ENCODE measurements at regions not wholly inside any gene's neighbourhood (a gene's known extent, or its start where the extent isn't known, plus 50 kb on each side); places are given as distances from the start of the nearest gene placed in this dataset.
"Not testable (repeated sequence)": the region's sequence is repeated elsewhere in the genome, so short reads cannot be mapped to it uniquely, and the experiment has no call there.

DNA sequence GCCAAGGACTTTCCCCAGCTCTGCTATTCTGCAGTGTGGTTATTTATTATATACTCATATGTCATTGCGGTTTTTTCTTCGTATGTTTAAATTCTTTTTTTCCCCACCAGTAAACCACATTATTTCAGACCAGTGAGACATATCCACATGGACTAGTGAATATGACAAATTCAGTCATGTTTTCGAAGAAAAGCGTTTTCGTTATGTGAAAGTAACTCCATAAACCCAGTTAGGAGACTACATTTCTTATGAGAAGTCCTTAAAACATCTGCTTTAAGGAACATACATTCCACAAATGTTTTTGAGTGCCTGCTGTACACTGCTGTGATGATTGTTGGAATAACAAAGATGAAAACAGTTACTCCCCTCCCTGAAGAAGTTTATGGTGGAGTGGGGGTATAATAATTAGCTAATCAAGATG, 591.8 kb upstream of the CLINT1 start:
- Mint-ChIP-seq H3K27me3 (no peaks in the 10 kb centered on the region), H3K4me1 (no peaks in the 10 kb centered on the region), H3K4me3 (no peak overlapping the region), H3K36me3 (peaks cover 3% of the 10 kb centered on the region), H3K27ac (no peak overlapping the region), H3K9me3 (peaks cover 2% of the 10 kb centered on the region)
- ATAC-seq, result no peak

DNA sequence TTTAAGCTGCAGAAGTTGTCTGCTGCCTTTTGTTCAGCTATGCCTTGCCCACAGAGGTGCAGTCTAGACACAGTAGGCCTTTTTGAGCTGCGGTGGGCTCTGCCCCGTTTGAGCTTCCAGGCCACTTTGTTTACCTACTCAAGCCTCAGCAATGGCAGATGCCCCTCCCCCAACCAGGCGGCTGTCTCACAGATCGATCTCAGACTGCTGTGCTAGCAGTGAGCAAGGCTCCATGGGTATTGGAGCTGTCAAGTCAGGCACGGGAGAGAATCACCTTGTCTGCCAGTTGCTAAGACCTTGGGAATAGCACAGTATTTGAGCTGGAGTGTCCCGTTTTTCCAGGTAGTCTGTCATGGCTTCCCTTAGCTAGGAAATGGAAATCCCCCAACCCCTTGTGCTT, 587.8 kb upstream of the CLINT1 start:
- not testable (repeated sequence) for H3K4me3 Mint-ChIP-seq, H3K27me3 Mint-ChIP-seq, H3K27ac Mint-ChIP-seq, ATAC-seq, H3K4me1 Mint-ChIP-seq
- Mint-ChIP-seq H3K36me3 (peaks cover 15% of the 10 kb centered on the region), H3K9me3 (peaks cover 16% of the 10 kb centered on the region)

GRCh38 chr5:158439204-158439603, 580.3 kb upstream of the CLINT1 start:
- H3K27me3 Mint-ChIP-seq, result not testable (repeated sequence)

DNA sequence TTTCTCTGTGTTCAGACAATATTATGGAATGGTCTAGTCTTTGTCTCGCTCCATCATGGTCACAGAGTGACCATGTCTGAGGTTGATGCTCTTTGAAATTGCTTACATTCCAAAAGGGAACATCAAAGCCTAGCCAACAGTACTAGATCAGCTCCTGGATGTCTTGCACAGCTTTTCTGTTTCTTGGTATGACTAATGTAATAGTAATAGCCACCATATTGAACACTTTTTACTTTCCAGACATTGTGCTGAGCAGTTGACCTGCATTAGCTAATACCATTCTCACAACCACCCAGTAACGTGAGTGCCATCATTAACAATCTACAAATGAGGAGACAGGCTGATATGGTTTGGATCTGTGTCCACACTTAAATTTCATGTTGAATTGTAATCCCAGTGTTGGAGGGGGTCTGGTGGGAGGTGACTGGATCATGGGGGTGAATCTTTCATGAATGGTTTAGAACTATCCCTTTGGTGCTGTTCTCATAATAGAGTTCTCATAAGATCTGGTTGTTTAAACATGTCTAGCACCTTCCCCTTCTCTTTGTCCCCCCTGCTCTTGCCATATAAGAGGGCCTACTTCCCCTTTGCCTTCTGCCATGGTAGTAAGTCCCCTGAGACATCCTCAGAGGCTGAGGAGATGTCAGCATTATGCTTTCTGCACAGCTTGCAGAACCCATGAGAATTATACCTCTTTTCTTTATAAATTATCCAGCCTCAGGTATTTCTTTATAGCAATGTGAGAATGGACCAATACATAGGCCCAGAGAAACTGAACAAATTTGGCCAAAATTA, 577.5 kb upstream of the CLINT1 start:
- H3K9me3 Mint-ChIP-seq, result no peaks in the 10 kb centered on the region
- H3K36me3 Mint-ChIP-seq, result no peaks in the 10 kb centered on the region
- H3K27me3 Mint-ChIP-seq, result no peaks in the 10 kb centered on the region
- peaks cover 64% of the 10 kb centered on the region for H3K4me1 Mint-ChIP-seq
- peak overlapping the region; percentile 28 for H3K27ac Mint-ChIP-seq
- H3K4me3 Mint-ChIP-seq, result no peak overlapping the region
- peak; percentile 94 for ATAC-seq

More at GRCh38 chr5:158439204-158439603, 580.3 kb upstream of the CLINT1 start:
- not testable (repeated sequence) for H3K9me3 Mint-ChIP-seq, H3K27ac Mint-ChIP-seq, H3K36me3 Mint-ChIP-seq, H3K4me3 Mint-ChIP-seq, ATAC-seq
- H3K4me1 Mint-ChIP-seq, result peaks cover 44% of the 10 kb centered on the region

DNA sequence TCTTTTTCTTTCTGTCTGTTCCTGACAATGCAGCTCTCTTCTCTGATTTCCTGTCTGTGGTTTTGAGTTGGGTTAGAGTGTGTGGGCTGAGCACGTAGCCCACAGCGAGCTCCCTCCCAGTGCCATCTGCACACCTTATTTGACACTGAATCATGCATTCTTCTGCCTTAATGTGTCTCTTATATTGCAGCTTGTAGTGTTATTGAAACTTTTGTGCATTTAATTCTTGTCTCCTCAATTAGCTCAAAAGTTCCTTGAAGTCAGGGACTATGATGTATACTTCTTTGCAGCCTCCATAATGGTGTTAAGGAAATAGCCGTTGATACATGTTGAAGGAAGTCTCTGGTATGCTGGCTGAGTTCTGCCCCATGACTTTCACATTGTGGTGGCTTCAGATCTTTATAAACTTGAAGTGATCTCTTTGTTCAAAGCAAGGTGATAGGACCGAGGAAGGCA, 576.2 kb upstream of the CLINT1 start:
- peak overlapping the region; percentile 42 for H3K4me3 Mint-ChIP-seq
- peak overlapping the region; percentile 28 for H3K27ac Mint-ChIP-seq
- peaks cover 58% of the 10 kb centered on the region for H3K4me1 Mint-ChIP-seq
- ATAC-seq, result peak; percentile 80
- no peaks in the 10 kb centered on the region for H3K9me3 Mint-ChIP-seq
- no peaks in the 10 kb centered on the region for H3K27me3 Mint-ChIP-seq
- H3K36me3 Mint-ChIP-seq, result no peaks in the 10 kb centered on the region

DNA sequence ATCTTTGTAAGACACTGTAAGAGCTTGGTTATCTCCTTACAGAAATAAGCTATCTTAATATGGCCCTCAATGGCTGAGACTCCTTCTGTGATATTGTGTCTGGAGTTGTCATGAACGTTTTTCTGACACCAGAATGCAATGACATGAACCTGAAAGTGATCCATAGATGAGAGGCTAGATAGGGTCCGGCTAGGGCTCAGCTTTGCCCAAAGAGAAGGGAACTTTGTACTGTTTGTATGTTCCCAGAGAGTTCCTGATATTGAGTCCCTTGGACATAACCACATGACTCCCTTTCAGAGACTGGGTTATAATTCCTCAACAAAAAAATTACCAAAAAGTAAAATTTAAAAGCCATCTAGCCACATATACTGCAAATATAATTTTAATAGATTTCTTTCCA, 575.8 kb upstream of the CLINT1 start:
- Mint-ChIP-seq H3K4me3 (no peak overlapping the region), H3K36me3 (no peaks in the 10 kb centered on the region), H3K27me3 (no peaks in the 10 kb centered on the region), H3K4me1 (peaks cover 57% of the 10 kb centered on the region), H3K9me3 (peaks cover 3% of the 10 kb centered on the region), H3K27ac (peak overlapping the region; percentile 28)
- peak; percentile 16 for ATAC-seq

- H3K4me3 Mint-ChIP-seq, result no peak overlapping the region
- peak overlapping the region; percentile 23 for H3K27ac Mint-ChIP-seq
- no peaks in the 10 kb centered on the region for H3K36me3 Mint-ChIP-seq
- H3K9me3 Mint-ChIP-seq, result peaks cover 5% of the 10 kb centered on the region
- H3K4me1 Mint-ChIP-seq, result peaks cover 57% of the 10 kb centered on the region
- ATAC-seq, result no peak
- H3K27me3 Mint-ChIP-seq, result no peaks in the 10 kb centered on the region
Measured at GRCh38 chr5:158433634-158434033, 574.7 kb upstream of the CLINT1 start.

DNA sequence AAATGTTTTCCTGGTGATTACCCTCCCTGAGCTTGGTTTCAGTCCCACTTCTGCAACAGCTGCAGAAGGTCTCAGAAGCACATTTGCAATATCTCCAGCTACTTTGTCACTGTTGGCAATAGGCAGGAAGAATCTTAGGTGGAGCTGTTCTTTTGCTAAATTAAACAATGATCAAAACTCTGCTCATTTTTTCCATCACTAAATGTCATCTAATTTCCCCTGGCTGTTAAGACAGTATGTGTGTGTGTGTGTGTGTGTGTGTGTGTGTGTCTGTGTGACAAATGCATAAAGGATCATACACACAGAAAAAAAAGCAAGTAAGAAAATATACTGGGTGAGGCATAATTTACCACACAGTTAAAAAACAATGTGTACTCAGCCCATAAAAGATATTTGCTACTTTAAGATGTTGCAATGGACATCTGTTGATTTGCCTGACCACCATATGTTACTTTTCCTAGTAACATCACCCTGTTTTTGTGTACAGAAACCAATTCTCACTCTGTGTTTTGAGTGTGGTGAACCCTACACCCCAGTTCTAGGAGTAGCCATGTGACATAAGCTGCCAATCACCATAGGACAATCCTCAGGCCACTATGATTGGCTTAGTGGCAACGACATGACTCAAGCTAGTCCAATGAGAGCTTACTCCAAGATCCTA, 572.6 kb upstream of the CLINT1 start:
- Mint-ChIP-seq H3K4me3 (no peak overlapping the region), H3K4me1 (peaks cover 44% of the 10 kb centered on the region), H3K9me3 (peaks cover 7% of the 10 kb centered on the region), H3K27me3 (no peaks in the 10 kb centered on the region), H3K36me3 (no peaks in the 10 kb centered on the region), H3K27ac (no peak overlapping the region)
- ATAC-seq, result no peak

DNA sequence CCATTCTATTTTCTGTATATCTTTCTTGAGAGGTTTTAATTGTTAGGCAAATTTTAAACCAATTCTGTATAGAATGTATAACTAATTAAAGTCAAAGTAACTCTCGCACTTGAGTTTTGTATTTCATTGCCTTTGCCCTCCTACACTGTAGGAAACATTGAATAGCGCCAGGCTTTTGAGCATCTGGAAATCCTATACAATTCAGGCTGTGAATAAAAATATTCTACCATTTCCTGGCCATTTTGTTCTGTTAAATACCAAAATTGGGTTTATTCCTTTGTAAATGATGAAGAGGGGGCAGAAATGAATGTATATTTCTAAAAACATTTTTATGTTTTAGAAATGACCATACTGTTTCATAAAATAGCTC, 571.8 kb upstream of the CLINT1 start:
- H3K27ac Mint-ChIP-seq, result no peak overlapping the region
- H3K27me3 Mint-ChIP-seq, result no peaks in the 10 kb centered on the region
- ATAC-seq, result no peak
- no peaks in the 10 kb centered on the region for H3K36me3 Mint-ChIP-seq
- peaks cover 37% of the 10 kb centered on the region for H3K4me1 Mint-ChIP-seq
- no peak overlapping the region for H3K4me3 Mint-ChIP-seq
- peaks cover 7% of the 10 kb centered on the region for H3K9me3 Mint-ChIP-seq

DNA sequence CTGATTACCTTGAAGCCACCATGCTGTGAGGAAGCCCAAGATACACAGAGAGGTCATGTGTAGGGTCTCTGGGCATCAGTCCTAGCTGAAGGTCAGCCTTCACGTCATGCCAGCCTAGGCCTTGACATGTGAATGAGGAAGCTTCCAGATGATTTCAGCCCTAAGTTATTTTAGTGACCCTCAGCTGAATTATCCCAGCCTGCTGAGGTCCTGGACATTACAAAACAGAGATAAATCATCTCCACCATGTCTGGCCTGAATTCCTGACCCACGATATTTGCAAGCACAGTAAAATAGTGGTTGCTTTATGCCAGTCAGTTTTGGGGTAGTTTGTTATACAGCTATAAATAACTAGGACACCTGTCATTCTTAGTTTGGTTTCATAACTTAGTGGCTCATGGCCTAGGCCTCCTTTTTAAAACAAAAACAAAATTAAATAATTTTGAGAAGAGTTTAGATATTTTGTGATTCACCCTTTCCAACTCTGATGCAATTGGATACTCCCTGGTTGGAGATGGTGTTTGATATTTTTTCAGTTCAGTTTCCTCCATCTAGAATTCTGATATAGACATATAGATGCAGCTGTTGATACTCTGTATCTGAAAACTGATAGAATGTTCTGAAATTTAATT, 571.3 kb upstream of the CLINT1 start:
- no peaks in the 10 kb centered on the region for H3K36me3 Mint-ChIP-seq
- no peak overlapping the region for H3K27ac Mint-ChIP-seq
- no peaks in the 10 kb centered on the region for H3K27me3 Mint-ChIP-seq
- H3K4me1 Mint-ChIP-seq, result peaks cover 32% of the 10 kb centered on the region
- no peak overlapping the region for H3K4me3 Mint-ChIP-seq
- ATAC-seq, result no peak
- peaks cover 7% of the 10 kb centered on the region for H3K9me3 Mint-ChIP-seq

DNA sequence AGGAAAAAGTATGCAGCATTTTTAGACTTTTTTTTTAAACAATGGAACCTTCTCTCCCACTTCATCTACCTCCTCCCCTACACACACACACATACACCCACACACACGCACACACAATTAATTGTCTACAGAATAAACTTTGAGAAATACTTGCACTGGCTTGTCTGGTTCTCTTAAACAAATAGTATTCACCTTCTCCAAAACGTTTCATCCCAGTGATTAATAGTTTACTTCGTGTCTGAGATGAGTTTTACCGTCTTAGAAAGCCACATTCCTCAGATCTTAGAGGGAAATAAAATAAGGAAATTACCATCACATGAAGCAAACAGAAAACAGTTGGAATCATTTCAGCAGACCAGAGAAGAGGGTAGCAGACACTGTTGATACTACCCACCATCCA, 570.6 kb upstream of the CLINT1 start:
- no peaks in the 10 kb centered on the region for H3K27me3 Mint-ChIP-seq
- H3K4me3 Mint-ChIP-seq, result no peak overlapping the region
- peaks cover 25% of the 10 kb centered on the region for H3K4me1 Mint-ChIP-seq
- H3K36me3 Mint-ChIP-seq, result no peaks in the 10 kb centered on the region
- ATAC-seq, result no peak
- H3K27ac Mint-ChIP-seq, result no peak overlapping the region
- H3K9me3 Mint-ChIP-seq, result peaks cover 7% of the 10 kb centered on the region

- Mint-ChIP-seq H3K4me1 (peaks cover 16% of the 10 kb centered on the region), H3K27ac (no peak overlapping the region), H3K36me3 (no peaks in the 10 kb centered on the region), H3K27me3 (no peaks in the 10 kb centered on the region), H3K9me3 (peaks cover 2% of the 10 kb centered on the region), H3K4me3 (no peak overlapping the region)
- ATAC-seq, result no peak
Measured at GRCh38 chr5:158423623-158424200, 564.8 kb upstream of the CLINT1 start.

DNA sequence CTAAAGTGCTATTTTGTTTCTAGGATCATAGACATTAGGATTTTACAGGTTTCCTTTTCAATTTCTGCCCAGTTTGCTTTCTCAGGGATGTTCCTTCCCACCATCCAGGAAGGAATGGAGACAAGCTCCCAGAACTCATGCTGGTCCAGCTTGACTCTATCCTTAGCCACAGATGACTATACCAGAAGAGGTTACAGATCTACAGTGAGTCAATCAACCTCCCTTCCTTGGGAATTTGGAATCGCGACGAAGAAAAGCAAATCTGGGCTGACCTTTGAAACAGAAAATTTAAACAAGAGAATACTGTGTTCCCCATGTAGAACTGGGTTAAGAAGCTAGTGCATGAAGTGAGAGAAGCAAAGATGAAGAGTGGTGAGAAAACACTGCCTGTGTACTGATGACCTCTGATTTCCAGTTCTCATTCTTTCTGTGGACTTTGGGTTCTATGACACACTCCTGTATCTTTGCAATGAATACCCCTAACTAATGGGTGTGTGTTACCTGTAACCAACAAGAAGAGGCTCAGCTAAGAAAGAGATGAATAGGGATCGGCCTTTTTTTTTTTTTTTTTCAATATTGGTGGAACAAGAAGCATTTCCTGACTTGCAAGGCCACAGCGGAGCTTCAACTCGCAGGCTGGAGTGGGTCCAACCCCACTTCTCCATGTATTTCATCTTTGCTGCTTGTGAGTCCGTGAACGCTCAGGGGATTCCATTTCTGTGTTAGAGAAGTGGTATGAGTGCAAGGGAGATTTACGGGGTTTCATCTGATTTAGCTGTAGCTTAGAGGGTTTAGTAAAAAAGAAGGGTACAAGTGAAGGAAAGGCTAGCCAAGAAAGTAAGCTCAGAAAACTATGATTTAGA, 563.9 kb upstream of the CLINT1 start:
- ATAC-seq, result no peak
- Mint-ChIP-seq H3K36me3 (no peaks in the 10 kb centered on the region), H3K4me3 (no peak overlapping the region), H3K4me1 (peaks cover 16% of the 10 kb centered on the region), H3K9me3 (no peaks in the 10 kb centered on the region), H3K27me3 (no peaks in the 10 kb centered on the region), H3K27ac (no peak overlapping the region)

DNA sequence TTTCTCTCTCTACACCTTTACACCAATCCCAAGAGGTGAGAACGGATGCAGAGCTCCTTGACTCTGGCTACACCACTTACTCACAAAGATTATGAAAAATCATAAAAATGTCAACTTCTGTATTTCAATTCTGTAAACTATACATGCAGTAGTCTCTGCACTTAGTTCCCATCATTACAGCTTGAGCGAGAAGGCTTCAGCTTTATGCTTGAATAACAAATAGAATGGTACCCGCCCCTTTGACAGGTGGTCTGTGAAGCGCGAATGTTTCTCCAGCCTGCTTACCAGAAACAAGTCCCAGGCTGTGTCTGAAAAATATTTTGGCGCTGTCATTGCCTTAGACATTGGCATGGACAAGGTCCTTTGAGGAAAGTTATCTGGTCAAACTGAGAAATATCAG, 562.4 kb upstream of the CLINT1 start:
- Mint-ChIP-seq H3K27ac (no peak overlapping the region), H3K36me3 (no peaks in the 10 kb centered on the region), H3K4me3 (no peak overlapping the region), H3K4me1 (peaks cover 16% of the 10 kb centered on the region), H3K9me3 (no peaks in the 10 kb centered on the region), H3K27me3 (no peaks in the 10 kb centered on the region)
- ATAC-seq, result peak; percentile 62

DNA sequence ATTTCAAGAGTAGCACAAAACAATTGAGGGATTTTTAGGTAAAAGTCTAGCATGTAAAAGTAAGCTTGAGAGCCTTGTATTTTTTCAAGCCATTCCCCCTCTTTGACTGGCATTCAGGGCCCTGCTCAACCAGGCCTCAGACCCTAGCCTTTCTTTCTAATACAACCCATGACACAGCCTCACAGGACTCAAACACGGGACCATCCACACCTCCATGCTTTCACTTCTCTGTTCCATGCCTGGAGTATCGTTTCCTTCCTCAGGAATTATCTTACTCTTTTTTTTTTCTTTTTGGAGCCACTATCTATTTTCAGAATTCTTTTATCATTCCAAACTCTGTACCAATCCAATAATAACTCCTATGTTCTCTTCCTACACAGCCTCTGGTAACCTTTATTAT, 560.2 kb upstream of the CLINT1 start:
- Mint-ChIP-seq H3K4me1 (peaks cover 16% of the 10 kb centered on the region), H3K27ac (no peak overlapping the region), H3K9me3 (no peaks in the 10 kb centered on the region), H3K36me3 (no peaks in the 10 kb centered on the region), H3K27me3 (no peaks in the 10 kb centered on the region), H3K4me3 (no peak overlapping the region)
- ATAC-seq, result no peak

Data from stimulated activated memory B cell treated with anti-CD40 and anti-IgM and Interleukin-4, amounts not matched to agents 10 μg/mL and 1 μg/mL and 100 μg/mL, for 72 hours (primary cell).